LHCN-M2 (cell line): ENCODE measurements at regions not wholly inside any gene's neighbourhood (a gene's known extent, or its start where the extent isn't known, plus 50 kb on each side); places are given as distances from the start of the nearest gene placed in this dataset.

Experiments
- DNase-seq: peaks from one replicate; pipeline ENCODE4 v3.0.0-alpha.2; 2012; ENCODE audit warnings: low read depth

DNA sequence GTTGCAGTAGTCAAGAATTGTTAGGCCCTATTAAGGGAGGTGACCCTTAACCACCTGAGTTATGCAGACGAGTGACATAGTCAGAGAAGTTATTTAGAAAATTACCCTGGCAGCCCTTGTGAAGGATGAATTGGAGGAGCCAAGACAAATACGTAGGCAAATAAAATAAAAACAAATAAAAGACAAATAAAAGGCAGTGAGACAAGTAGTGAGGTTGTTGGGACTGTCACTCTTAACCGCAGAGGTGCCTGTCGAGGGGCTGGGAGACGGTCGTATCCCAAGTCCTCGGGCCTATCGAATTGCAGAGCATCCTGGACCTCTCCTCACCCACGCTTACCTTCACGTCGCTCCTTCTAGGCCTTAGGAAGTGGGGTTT, 58.0 kb upstream of the ZC4H2 start:
- no peak for DNase-seq
